Right hindlimb (tissue), 1 donor: ENCODE measurements at regions not wholly inside any gene's neighbourhood (a gene's known extent, or its start where the extent isn't known, plus 50 kb on each side); places are given as distances from the start of the nearest gene placed in this dataset.

Source experiments
- DNase-seq: peaks from one replicate; pipeline ENCODE4 v3.0.0-alpha.2; 2018

DNA sequence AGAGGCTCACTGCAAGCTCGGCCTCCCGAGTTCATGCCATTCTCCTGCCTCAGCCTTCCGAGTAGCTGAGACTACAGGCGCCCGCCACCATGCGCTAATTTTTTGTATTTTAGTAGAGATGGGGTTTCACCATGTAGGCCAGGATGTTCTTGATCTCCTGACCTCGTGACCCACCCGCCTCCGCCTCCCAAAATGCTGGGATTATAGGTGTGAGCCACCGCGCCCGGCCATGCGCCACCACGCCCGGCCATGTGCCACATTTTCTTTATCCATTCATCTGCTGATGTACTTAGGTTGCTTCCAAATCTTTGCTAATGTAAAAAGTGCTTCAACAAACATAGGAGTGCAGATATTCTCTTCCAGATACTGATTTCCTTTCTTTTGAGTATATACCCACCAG, 408.6 kb downstream of the CAAP1 start:
- DNase-seq = no peak

DNA sequence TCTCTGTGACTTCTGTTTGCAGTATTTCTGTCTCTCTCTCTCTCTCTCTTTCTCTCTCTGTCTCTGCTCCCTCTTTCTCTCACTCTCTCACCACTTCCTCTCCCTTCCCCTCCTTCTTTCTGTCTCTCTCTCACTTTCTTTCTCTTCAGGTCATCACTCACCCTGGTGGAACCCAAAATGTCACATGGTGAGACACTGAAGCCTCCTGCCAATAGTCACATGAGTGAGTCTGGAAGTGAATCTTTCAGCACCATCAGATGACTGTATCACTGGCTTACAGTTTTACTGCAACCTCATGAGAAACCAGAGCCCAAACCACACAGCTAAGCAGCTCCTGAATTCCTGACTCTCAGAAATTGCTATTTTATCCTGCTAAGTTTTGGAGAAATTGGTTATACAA, 414.6 kb downstream of the CAAP1 start:
- no peak for DNase-seq

DNA sequence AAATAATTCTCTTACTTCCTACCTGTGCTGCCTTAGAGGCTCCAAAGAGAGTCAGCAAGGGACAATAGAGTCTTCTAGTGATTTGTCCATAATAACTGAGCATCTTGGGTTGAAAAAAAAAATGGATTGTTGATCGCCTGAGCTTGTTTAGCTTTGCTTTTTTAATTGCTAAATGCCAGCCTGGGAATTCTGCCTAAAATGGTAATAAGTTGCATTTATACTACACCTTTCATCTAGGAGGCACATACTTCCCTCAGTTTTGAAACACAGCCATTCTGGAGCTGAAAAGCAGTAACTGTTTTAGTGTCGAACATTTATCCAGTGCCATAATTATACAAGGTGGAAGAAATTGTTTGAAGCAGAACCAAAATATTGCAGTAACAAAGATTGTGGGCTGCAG, 421.3 kb downstream of the CAAP1 start:
- DNase-seq = no peak

DNA sequence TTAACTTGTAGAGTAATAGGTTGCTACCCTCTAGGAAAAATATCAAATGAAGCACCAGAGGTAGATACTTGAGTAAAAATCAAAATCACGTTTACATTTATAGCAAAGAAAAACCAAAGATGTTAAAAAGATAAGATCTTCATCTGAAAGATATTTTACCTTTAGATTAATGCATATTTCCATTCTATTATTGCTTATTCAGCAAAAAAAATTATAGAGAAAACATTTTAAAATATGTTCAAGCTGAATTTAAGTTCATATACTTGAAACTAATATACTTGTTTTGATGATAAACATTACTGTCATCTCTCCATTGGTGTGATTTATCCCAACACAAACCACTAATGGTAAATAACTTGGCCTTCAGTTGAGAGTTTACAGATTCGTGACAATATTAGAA, 422.3 kb downstream of the CAAP1 start:
- DNase-seq = no peak

DNA sequence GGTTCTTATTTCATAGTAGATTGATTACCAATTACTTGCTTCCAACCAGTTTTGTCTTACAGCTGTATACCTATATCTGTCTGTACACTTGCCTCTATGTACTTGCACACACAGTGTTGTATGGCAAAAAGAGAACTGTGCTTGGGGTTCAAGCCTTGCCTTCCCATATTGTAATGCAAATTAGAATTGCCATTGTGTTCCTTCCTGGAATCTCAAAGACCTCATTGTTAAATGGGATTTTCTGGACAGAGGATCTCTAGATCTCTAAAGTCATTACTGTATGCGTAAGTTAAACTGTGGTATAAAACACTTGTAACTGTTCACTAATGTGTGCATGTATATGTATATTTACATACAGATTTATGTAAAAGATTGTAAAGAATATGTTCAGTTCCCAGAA, 428.8 kb downstream of the CAAP1 start:
- no peak for DNase-seq

DNA sequence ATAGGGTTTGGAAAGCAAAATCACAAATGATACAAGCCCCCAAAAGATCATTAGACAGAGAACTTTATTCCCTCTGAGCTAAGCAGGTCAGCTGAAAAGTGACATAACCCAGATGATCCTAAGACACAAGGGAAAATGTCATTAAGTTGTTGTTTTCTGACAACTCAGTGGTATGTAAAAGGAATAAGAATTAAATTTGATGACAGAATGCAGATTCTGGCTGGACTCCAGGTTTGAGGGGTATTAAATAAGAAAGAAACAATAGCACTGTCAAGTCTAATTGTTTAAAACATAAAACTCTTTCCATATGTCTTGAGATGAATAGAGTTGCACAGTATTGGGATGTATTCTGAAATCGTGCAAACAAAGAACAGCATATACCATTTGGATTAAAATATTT, 429.9 kb downstream of the CAAP1 start:
- DNase-seq = no peak

DNA sequence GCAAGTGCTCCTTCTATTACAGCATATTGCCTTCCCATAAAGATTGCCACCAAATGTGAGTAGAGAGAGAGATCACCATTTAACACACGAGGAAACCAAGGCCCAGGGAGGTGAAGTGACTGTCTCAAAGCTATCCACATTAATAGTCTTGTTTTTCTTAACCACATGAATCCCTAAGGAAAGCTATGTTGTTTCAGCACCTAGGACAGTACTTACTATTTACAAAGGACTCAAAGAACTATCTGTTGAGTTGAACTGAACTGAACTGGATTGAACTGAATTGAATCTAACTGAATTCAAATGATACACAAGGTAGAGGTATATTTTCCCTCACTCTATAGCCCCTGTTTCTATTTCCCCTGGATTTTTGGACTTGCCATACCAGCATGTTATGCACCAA, 430.4 kb downstream of the CAAP1 start:
- DNase-seq = no peak

DNA sequence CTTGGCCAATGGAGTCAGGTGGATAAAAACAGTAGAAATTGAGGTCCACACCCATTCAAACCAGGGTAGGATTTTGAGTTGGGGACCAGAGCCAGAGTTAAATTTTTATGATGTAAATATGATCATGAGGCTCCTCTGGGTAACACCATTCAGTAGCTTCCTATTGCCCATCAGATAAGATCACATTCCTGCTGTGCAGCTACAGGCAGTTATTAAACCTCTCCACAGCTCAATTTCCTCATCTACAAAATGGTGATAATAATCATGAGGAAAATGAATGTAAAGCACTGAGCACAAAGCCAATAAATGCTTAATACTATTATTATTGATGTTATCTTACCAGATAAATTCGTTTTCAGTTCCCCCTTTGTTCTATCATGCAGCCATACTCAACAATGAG, 432.0 kb downstream of the CAAP1 start:
- DNase-seq = no peak

DNA sequence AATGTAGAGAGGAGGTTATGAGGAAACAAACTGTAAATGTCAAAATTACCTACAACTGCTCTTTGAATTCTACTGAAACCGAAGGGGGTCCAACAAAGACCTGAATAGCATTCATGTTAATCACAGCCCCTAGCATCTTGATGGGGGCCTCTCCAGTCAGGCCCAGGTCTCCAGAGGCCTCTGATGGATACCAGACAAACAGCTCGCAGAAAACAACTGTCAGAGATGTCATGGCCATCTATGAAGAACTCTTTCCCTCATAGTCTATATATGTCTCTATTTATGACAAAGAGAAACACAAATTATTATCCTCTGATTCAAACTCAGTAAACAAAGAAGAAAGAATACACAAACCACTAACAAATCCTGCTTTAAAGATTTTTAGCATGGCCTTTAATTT, 432.6 kb downstream of the CAAP1 start:
- no peak for DNase-seq

DNA sequence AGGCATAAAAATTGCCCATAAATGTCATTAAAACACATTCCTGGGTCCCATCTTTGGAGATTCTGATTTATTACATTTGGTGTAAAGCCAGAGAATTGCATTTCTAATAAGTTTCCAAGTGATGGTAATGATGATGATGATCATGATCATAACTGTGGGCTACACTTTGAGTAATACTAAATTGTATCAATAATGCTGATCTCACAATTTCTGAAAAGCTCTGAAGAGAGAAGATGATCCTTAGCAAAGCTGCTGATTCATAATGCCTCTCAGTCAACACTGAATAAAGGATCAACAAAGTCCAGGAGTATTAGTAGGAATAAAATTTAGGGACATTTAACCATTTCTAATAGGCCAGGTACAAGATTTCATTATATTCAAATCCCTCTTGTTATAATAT, 434.5 kb downstream of the CAAP1 start:
- no peak for DNase-seq

DNA sequence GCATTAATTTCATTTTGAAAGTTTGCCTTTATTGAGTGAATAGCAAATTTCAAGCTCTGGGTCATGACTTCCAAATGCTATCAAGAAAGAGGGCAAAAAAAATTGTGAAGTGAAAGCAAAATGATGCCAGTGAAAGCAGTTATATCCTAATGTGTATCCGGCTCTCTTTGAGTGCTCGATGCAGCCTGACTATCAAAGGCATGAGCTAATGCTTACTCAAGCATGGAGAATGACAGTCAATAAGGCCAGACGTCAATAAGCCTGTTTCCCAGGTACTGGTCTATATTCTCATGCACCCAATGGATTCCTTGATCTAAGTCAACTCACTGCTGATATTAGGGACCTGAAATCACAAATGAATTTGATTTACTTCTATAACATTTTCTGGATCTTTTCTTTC, 435.5 kb downstream of the CAAP1 start:
- DNase-seq = no peak

DNA sequence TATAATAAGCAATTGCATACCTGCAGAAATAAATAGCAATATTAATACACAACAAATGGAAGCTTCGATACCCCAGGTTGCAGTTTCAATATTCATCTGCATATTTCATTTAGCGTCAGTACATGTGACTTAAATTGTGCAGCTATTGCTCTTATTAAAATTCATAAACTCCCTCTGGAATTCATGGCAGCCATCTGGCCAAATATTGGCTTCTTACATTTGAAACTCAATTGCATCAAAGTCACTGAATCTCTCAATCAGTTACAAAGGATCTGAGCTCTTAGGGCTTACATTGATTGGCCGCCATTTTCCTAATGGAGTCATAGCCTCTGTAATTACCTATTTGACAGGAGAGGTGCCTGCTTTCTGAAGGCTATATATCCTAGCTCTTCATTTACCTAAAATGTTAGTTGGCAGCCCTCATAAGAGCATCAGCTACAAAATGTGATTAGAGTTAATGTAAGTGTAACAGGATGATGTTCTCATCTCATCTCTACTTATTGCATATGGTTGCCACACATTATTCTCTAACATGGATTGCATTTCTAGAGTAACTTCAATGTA, 453.5 kb downstream of the CAAP1 start:
- DNase-seq = no peak

DNA sequence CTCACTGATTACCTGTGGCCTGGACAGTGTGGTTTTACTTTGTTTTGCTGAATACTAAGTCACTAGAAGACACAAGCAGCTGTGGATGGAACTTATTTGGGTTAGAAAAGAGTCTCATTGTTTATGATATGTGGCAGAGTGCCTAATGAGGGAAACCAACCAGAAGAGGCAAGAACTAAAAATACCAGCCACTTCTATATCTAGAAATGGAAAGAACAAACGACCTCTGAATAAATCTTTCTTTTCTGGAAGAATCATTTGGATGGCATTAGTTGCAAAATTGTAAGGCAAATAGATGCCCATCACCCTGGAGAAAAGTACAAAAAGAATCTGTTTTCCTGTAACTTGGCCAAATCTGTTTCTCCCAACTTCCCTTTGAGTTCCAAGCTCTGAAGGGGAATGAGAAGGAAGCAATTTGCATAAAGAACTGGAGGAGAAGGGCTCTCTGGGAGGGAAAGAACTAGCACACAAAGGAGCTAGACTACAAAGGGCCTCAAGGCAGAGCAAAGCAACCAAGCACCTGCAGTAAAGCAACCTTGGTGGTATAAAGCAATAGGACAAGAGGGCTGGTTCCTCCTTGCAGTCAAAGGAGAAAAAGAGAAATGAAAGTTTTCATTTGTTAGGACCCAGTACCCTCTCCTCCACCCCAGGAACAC, 455.4 kb downstream of the CAAP1 start:
- DNase-seq = no peak

DNA sequence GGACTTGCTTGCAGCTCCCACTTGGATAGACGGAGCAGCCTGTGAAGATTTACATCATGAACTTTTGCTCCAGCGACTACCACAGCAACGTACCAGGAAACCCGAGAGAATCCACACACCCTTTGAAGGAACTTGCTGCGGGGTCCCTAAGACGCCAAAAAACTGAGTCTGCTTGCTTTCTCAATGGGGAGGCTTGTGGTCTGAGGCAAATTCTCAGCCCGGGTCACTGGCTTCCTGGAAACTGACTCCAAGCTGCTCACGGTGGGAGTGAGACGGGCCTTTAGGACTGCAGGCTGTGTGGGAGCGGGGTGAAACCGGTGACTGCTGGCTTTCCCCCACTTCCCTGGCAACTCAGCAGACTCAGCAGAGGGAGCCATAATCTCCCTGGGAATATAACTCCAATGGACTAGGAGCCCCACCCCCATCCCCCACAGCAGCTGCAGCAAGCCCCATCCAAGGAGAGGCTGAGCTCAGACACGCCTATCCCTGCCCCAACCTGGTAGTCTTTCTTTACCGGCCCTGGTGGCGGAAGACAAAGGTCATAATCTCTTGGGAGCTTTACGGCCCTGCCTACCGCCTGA, 466.0 kb downstream of the CAAP1 start:
- no peak for DNase-seq

DNA sequence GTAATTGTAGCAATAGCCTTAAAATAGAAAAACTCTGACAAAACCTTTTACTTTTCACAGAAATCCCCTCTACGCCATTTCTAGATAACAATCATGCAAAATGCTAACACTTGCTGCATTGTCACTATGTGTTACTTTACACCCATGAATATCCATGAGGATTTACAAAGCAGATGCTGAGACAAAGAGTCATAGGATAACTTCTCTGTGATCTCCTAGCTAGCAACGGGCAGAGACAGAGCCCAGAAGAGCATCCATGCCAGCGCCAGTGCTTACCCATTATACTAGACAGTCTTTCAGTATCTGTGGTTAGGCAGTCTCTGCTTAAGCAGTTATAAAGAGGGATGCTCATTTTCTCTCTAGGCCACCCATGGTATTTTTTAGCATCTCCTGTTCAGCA, 474.1 kb downstream of the CAAP1 start:
- DNase-seq = no peak

DNA sequence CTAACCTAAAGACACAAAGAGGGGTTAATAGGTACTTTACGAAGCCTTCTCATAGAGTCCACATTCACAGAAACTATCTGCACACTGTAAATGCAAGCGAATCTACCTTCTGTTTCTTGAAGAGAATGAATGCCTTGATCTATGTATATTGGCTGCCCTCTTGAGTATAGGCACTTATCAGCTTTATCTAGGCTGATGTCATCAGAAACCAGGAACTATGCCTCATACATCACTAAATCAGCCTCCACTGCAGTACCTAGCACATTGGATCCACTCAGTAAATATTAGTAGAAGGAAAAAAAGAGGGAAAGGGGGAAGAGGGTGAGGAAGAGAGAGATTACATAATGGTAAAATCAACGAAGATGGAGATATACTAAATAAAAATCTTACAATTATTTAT, 477.1 kb downstream of the CAAP1 start:
- no peak for DNase-seq

DNA sequence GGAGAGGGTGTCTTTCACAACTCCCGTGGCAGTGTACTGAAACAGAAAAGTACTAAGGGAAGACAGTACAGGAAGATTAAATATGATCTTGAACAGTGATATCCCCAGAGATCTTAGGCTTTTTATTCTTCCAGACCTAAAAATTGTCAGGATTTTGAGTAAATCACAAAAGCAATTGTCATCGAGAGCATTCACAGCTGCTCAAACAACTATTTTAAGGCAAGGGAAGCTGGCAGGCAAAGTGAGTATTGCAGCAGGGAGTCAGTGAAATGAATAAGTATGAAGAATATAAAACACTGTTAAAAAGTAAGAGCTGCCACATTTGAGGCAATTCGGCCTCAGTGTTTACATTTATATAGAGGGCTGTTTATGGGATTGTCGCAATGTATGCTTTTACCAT, 479.0 kb downstream of the CAAP1 start:
- DNase-seq = peak; percentile 42

DNA sequence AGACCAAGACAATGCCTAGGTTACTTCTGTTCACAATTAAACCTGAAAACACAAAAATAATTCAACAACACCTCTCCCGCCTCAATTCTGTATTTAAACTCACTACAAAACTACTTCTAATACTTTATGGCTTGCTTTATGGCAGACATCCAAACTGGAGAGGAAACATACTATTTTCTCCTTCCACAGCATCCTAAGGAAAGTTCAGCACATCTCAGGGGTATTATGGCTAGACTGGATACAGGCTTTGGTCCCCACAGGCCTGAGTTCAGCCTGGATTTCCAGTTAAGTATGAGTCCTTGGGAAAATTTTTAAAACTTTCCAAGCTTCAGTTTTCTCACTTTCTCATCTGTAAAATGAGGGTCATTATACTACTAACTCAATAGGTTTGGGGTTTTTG, 480.2 kb downstream of the CAAP1 start:
- DNase-seq = peak; percentile 24

DNA sequence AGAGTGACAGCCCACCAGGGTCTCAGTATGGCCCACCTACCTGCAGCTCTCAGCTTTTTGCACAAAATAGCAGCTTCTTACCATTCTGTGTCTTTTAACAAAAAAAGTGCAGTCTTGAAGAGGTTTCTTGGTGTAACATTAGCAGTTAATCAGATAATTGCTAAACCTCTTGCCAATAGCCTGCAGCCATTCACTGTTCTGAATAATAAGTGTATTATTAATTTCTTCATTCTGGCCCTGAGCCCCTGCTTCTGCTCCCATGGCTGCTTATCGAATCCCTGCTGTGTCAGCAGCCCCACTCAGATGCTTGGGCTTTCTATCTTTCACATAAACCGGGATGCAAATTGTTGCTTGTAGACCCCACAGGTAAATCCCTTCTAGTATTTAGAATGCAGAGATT, 485.9 kb downstream of the CAAP1 start:
- no peak for DNase-seq

DNA sequence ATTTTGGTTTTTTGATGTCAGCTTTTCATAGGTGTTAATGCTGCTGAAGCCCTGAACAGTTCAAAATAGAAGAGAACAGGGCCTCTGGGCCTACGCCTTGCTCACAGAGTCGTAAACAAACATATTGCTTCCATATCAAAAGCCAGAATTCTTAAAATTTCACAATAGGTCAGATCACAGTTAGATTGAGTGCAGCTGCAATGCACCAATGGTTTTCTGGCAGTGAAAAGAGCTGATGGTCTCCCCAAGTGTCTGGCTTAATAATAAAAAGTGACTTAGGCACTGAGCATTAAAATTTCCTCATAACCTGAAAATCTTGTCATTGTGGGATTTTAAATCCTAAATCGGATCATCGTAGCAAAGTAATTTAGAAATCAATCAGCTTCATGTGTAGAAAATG, 493.0 kb downstream of the CAAP1 start:
- no peak for DNase-seq

DNA sequence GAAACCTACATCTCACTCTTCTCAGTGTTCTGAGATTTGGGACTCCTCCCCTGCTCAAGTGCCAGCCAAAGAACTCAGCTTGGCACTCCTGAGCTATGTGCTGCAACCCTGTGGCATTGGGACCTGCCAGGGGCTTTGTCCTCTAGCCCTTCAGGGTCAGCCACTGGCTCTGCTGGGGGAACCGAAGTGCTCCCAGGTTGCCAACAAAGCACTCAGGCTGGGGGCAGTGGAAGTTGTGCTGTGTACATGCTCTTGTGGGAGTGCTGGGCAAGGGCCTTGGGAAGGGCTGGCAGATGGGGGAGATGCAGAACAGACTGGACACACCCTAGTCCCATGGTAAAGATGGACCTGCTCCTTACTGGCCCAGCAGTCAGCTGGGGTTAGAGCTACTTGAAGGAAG, 498.6 kb downstream of the CAAP1 start:
- DNase-seq = no peak

DNA sequence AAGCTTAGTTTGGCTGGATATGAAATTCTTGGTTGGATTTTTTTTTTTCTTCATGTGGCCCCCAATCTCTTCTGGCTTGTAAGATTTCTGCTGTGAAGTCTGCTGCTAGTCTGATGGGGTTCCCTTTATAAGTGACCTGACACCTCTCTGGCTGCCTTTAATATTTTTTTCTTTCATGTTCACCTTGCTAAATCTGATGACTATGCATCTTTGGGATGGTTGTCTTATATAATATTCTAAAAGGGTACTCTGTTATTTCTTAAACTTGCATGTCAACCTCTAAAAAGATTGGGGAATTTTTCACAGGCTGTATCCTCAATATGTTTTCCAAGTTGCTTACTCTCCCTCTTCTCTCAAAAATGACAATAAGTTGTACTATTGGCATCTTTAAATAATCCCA, 500.0 kb downstream of the CAAP1 start:
- no peak for DNase-seq

DNA sequence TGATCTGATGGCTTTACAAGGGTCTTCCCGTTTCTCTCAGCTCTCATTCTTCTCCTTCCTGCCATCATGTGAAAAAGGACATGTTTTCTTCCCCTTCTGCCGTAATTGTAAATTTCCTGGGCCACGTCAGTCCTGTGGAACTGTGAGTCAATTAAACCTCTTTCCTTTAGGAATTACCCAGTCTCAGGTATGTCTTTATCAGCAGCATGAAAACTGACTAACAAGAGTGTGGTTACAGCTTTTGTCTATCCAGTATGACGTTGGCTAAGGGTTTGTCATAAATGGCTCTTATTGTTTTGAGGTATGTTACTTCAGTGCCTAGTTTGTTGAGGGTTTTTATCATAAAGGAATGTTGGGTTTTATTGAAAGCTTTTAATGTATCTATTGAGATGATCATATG, 501.6 kb downstream of the CAAP1 start:
- DNase-seq = no peak

DNA sequence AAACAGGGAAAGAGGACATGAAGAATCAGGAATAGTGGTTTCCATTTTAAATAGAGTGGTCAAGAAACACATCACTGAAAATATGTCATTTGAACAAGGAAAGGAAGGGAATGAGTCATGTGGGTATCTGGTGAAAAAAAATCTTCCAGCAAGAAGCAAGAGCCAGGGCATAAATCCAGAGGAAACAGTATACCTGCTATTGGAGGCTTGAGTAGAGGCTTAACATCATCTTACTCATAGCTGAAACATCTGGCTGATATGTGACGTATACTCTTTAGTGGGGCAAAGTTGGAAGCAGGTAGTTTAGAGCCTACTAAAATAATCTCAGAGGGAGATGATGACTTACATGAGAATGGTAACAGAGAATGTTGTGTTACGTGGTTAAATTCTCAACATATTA, 517.2 kb downstream of the CAAP1 start:
- DNase-seq = no peak

DNA sequence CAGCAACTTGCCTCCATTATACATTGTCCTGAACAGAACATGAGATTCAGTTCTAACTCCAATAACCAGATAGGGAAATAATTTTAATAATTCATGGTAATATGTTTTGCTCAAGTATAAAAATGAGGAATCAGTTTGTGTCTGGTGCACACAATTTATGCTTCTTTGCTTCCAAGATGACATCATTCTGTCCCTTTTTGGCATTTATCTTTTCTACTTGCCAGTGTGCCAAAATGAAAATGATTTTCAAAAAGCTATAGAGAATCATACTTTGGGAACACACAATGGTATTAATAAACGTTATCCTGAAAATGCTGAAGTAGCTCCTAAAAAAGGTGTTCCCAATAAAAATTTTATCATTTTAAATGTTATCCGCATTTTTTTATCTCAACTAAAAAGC, 519.0 kb downstream of the CAAP1 start:
- no peak for DNase-seq
